Kidney (tissue), 13 donors: ENCODE measurements at regions not wholly inside any gene's neighbourhood (a gene's known extent, or its start where the extent isn't known, plus 50 kb on each side); places are given as distances from the start of the nearest gene placed in this dataset.

Source experiments
- DNase-seq, 5 donors: peaks; one replicate each; pipeline ENCODE4 v3.0.0-alpha.2; 2013 to 2020
- FAIRE-seq: peaks from 2 replicates; lab custom pipeline; 2012; peaks lifted over from hg19 to GRCh38; lab: Jason Lieb, UNC
- H3K27ac ChIP-seq, 2 donors: one replicate each; pipeline ENCODE4 v1.7.0; 2013; ENCODE audit warnings: low read depth in 2 of 2, low read length in 2 of 2, inconsistent platforms in 1 of 2
- H3K27me3 ChIP-seq: one replicate; pipeline ENCODE4 v1.7.1; 2013; ENCODE audit warnings: low read length, inconsistent platforms; ENCODE audit not compliant: control insufficient read depth, insufficient read depth
- H3K36me3 ChIP-seq, 3 donors: one replicate each; pipeline versions ENCODE4 v1.7.0 to v1.7.1; 2013; ENCODE audit warnings: low read length in 3 of 3, control low read depth in 1 of 3, inconsistent platforms in 1 of 3; ENCODE audit not compliant: insufficient read depth in 3 of 3, control insufficient read depth in 2 of 3
- H3K4me1 ChIP-seq, 3 donors: one replicate each; pipeline versions ENCODE4 v1.7.0 to v1.7.1; 2013; ENCODE audit warnings: low read length in 3 of 3, inconsistent platforms in 1 of 3, low read depth in 1 of 3; ENCODE audit not compliant: control insufficient read depth in 2 of 3, insufficient read depth in 2 of 3
- H3K4me3 ChIP-seq, 3 donors: one replicate each; pipeline versions ENCODE4 v1.7.0 to v1.8.1; 2013; ENCODE audit warnings: low read length in 3 of 3, control low read depth in 1 of 3, inconsistent platforms in 1 of 3
- H3K9ac ChIP-seq, 3 donors: one replicate each; pipeline versions ENCODE4 v1.7.0 to v1.7.1; 2013; ENCODE audit warnings: low read length in 3 of 3, control low read depth in 1 of 3, inconsistent platforms in 1 of 3
- H3K9me3 ChIP-seq, 3 donors: one replicate each; pipeline versions ENCODE4 v1.7.0 to v1.7.1; 2013; ENCODE audit warnings: low read length in 3 of 3, control low read depth in 1 of 3, inconsistent platforms in 1 of 3; ENCODE audit not compliant: control insufficient read depth in 2 of 3, insufficient read depth in 1 of 3
- CTCF ChIP-seq: IDR thresholded peaks from 3 replicates; pipeline ENCODE4 v1.5.1; 2012; ENCODE audit warnings: mild to moderate bottlenecking, moderate library complexity, borderline replicate concordance; ENCODE audit not compliant: insufficient read depth; ENCODE audit errors: extremely low read depth
- intact Hi-C: fragments of 100-400 bp; cut with DNase I; formaldehyde crosslinking; loops from one replicate; pipeline ENCODE4 v1.11.1; 2022
- donor health status: control.
- donor health status: control.
- donor health status: control.
- donor health status: control.
- donor health status: control.
- donor health status: DM: yes; HTN: yes; CAD: no.
- donor health status: Normal renal cell carcinoma (clear cell type).

GRCh38 chr18:56185126-56185525, 453.3 kb downstream of the TXNL1 start:
- FAIRE-seq (no peak), DNase-seq (no peak)
- no peak for TF ChIP-seq CTCF
- no peak overlapping the region for H3K27ac ChIP-seq
- no peak overlapping the region for H3K9ac ChIP-seq
- no peaks in the 10 kb centered on the region for H3K9me3 ChIP-seq
- no peak overlapping the region for H3K4me3 ChIP-seq
- no peaks in the 10 kb centered on the region for H3K27me3 ChIP-seq
- H3K36me3 ChIP-seq = no peaks in the 10 kb centered on the region
- intact Hi-C loops = no loop called here
- H3K4me1 ChIP-seq = no peaks in the 10 kb centered on the region

- FAIRE-seq = no peak
These were observed 461.6 kb downstream of the TXNL1 start for GRCh38 chr18:56176751-56177150.

GRCh38 chr18:56175330-56176001, 462.9 kb downstream of the TXNL1 start:
- no peak for FAIRE-seq
- Histone ChIP-seq H3K9me3 (no peaks in the 10 kb centered on the region), H3K36me3 (no peaks in the 10 kb centered on the region), H3K4me3 (no peak overlapping the region), H3K4me1 (no peaks in the 10 kb centered on the region), H3K27ac (no peak overlapping the region), H3K9ac (no peak overlapping the region), H3K27me3 (no peaks in the 10 kb centered on the region)
- intact Hi-C loops = no loop called here
- TF ChIP-seq CTCF = no peak
- DNase-seq = no peak

More at GRCh38 chr18:56176751-56177150, 461.6 kb downstream of the TXNL1 start:
- no peak overlapping the region for H3K27ac ChIP-seq
- H3K4me3 ChIP-seq = no peak overlapping the region
- DNase-seq = no peak
- H3K27me3 ChIP-seq = no peaks in the 10 kb centered on the region
- no peak overlapping the region for H3K9ac ChIP-seq
- no peak for TF ChIP-seq CTCF
- H3K9me3 ChIP-seq = no peaks in the 10 kb centered on the region
- no peaks in the 10 kb centered on the region for H3K4me1 ChIP-seq
- intact Hi-C loops = no loop called here
- no peaks in the 10 kb centered on the region for H3K36me3 ChIP-seq
